GM12864 (cell line): ENCODE measurements at regions not wholly inside any gene's neighbourhood (a gene's known extent, or its start where the extent isn't known, plus 50 kb on each side); places are given as distances from the start of the nearest gene placed in this dataset.

ENCODE experiments used
- DNase-seq: peaks from one replicate; pipeline ENCODE4 v3.0.0-alpha.2; 2011; ENCODE audit warnings: low read depth
- H3K4me3 ChIP-seq: 2 replicates; pipeline ENCODE4 v1.5.1; 2011; ENCODE audit warnings: mild to moderate bottlenecking, low read depth, low read length, control low read depth
- TF ChIP-seq, protein P1 (sequence below): IDR thresholded peaks from 2 replicates; pipeline ENCODE4 v1.5.1; 2011; ENCODE audit warnings: low read depth, mild to moderate bottlenecking, moderate library complexity, low read length, control low read depth, inconsistent platforms; ENCODE audit errors: missing control alignments

DNA sequence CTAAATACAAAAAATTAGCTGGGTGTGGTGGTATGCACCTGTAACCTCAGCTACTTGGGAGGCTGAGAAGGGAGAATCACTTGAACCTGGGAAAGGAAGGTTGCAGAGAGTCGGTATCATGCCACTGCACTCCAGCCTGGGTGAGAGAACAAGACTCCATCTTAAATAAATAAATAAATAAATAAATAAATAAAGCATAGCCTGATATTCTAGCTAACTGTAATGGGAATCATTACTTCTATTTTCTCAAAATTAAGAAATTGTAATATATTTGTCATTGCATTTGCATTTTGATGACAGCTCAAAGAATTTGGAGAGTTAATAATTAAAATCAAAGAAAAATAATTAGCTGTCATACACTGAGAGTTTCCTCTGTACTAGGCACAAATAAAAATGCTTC is 561.1 kb downstream of the EFNB2 start:
- H3K4me3 ChIP-seq: no peak overlapping the region
- DNase-seq: no peak
- TF ChIP-seq, protein P1, sequence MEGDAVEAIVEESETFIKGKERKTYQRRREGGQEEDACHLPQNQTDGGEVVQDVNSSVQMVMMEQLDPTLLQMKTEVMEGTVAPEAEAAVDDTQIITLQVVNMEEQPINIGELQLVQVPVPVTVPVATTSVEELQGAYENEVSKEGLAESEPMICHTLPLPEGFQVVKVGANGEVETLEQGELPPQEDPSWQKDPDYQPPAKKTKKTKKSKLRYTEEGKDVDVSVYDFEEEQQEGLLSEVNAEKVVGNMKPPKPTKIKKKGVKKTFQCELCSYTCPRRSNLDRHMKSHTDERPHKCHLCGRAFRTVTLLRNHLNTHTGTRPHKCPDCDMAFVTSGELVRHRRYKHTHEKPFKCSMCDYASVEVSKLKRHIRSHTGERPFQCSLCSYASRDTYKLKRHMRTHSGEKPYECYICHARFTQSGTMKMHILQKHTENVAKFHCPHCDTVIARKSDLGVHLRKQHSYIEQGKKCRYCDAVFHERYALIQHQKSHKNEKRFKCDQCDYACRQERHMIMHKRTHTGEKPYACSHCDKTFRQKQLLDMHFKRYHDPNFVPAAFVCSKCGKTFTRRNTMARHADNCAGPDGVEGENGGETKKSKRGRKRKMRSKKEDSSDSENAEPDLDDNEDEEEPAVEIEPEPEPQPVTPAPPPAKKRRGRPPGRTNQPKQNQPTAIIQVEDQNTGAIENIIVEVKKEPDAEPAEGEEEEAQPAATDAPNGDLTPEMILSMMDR: no peak

DNA sequence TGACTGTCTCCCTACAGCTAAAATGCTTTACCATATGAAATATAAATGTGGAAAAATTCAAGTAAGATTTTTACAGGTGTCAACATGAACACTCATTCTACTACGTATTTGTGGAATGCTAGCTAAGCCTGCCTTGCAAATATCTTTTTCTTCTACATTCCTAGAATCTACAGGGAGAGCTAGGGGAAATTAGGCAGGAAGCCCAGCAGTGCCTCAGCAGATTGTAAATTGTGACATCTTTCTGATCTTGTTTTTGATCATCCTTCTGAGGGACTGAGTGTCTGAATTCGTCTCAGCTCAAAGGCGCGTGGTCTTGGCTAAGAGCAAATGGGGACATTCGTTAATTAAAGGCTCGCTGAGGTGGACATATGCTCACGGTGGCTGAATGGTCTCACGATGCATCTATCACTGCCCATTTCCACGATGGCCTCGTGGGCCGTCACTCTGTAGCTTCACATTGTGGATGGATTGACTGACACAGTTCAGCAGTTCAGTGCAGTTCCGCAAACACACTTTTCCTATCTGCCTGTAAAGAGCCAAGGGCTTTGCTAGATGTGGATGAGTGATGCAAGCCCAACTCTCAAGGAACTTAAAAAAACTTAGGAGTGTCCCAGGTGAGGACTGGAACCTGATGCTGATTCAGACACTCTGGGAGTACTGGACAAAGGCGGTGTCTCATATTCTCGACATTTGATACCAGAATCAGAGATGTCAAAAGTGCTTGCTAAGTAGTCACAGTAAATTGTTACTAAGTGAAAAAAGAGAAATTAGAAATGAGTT is 562.5 kb downstream of the EFNB2 start:
- DNase-seq: no peak
- TF ChIP-seq, protein P1: no peak
- H3K4me3 ChIP-seq: no peak overlapping the region

DNA sequence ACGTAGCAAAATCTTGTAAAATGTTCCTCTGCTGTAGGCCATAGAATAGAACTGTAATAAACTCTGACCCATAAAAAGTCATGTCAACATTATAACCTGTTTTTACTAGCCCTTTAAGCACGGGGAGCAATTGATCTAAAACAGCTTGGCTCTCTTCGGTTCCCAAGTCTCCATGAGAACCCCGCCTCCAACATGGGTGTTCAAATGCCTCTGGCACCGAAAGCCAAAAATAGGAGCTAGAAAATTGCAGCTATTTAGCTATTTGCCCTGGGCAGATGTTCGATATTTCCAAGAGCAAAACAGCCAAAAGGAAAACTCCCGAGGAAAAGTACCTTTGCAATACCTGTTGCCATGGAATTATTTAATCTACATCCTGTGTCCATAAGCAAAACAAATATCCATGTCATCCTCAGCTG is 563.1 kb downstream of the EFNB2 start:
- TF ChIP-seq, protein P1: no peak
- H3K4me3 ChIP-seq: no peak overlapping the region
- DNase-seq: no peak

DNA sequence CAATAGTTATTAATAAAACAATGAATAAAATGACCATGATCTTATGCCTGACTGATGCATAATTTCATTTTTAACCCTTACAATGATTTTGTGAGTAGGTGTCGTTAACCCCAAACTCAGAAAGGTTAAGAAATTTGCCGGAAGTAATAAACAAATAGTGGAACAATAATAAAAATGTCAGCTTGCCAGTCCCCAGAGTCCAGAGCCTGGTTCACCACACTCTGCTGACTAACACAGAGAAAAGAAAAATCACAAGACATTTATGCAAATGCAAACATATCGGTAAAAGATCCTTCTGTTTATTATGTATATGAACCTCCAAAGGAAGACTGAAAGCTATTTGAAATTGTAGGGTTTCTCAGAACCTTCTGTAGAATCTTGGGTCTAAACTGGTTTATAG is 563.7 kb downstream of the EFNB2 start:
- DNase-seq: no peak
- TF ChIP-seq, protein P1: no peak
- H3K4me3 ChIP-seq: no peak overlapping the region

DNA sequence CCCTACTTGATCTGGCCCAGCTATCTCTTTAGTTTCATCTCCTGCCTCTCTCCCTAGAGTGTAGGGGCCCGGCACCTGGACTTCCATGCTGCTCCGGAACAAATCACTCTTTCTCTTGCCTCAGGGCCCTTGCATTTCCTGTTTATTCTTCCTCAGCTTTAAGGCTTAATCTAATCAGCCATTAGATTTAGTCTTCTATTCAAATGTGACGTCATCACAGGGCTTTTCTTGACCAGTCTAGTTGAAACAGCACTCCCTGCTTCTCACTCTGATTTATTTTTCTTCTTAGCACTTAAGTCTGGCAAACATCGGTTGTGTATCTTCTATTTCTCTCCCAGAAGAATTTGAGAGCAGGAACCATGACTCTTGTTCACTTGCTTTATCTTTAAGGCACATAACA is 564.1 kb downstream of the EFNB2 start:
- DNase-seq: no peak
- TF ChIP-seq, protein P1: no peak
- no peak overlapping the region for H3K4me3 ChIP-seq

DNA sequence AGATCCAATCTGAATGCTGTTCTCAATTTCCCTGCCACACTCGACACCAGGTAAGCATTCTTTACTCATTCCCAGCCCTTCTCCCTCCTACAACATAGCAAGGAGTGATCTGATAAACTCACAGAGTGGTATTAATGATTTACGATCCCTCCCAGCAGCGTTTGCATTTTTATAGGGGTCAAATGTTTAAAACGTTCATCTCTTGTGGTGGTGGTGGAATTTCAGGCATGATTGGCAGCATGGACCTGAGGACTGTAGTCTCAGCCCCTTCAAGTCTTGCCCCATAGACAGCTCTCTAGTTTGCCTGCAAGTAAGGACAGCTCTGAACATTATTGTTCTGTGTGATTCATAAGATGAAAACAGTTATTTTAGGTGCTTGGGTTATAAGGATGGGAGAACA is 565.7 kb downstream of the EFNB2 start:
- no peak overlapping the region for H3K4me3 ChIP-seq
- TF ChIP-seq, protein P1: no peak
- no peak for DNase-seq

DNA sequence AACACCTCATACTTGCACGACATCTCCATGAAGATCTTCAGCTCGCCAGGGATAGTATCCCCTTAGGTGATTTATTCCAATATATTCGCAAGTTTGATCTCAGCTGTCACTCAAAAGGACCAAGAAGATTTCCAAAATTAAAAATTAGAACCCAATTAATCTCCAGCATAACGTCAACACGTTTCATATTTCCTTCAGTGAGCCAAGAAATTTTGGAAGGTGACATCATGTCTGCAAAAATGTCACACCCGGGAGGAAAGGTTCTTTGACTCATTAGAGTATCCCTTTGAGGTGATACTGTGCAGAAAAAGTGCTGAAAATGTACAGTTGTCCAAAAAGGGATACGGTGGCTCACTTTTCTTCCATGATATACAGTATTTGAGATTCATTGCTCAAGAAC is 569.6 kb downstream of the EFNB2 start:
- H3K4me3 ChIP-seq: no peak overlapping the region
- no peak for DNase-seq
- TF ChIP-seq, protein P1: no peak
